ENCODE measurements at regions not wholly inside any gene's neighbourhood (a gene's known extent, or its start where the extent isn't known, plus 50 kb on each side); places are given as distances from the start of the nearest gene placed in this dataset.

DNA sequence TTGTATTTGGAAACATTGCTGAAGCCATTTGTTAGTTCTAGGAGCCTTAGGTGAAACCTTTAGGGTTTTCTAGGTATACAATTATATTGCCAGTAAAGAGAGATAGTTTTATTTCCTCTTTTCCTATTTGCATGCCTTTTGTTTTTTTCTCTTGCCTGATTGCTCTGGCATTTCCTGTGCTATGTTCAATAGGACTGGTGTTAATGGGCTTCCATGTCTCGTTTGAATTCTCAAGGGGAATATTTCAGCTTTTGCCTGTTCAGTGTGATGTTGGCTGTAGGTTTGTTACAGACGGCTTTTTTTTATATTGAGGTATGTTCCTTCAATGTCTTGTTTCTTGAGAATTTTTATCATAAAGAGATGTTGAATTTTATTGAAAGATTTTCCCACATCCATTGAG, 1054.9 kb upstream of the NXPH2 start:
- Histone ChIP-seq H3K9me3 (replicated peaks; ENCODE audit: control insufficient read depth, insufficient read depth, low read length) (no peaks in the 10 kb centered on the region), H3K4me1 (ENCODE audit: control insufficient read depth, extremely low read depth, insufficient read depth, low read length) (no peaks in the 10 kb centered on the region), H4K20me1 (replicated peaks; ENCODE audit: control insufficient read depth, extremely low read depth, insufficient read depth, low read length) (no peaks in the 10 kb centered on the region), H2AFZ (ENCODE audit: low read depth, low read length) (no peak overlapping the region), H3K79me2 (ENCODE audit: control insufficient read depth, insufficient read depth, low read length) (no peaks in the 10 kb centered on the region), H3K36me3 (ENCODE audit: control insufficient read depth in 2 of 2, extremely low read depth in 1 of 2, insufficient read depth in 2 of 2, low read length in 2 of 2) (no peaks in the 10 kb centered on the region), H3K27me3 (ENCODE audit: control insufficient read depth in 2 of 2, insufficient read depth in 2 of 2, low read length in 2 of 2) (no peaks in the 10 kb centered on the region), H3K4me3 (replicated peaks in 1 of 3; ENCODE audit: insufficient read depth in 1 of 3, low read depth in 1 of 3, low read length in 3 of 3) (no peak overlapping the region), H3K9ac (replicated peaks; ENCODE audit: extremely low read depth, insufficient read depth, low read length) (no peak overlapping the region), H3K4me2 (ENCODE audit: insufficient read depth, low read length) (no peak overlapping the region), H3K9me1 (replicated peaks; ENCODE audit: control insufficient read depth, extremely low read depth, insufficient read depth, low read length) (no peaks in the 10 kb centered on the region), H3K27ac (ENCODE audit: insufficient read depth, low read depth, low read length) (no peak overlapping the region)
- no TSS peak for BruUV-seq (replicated peaks)
- CTCF ChIA-PET = no interaction called here
- dilution Hi-C loops (cut with MboI; ENCODE audit: extremely low pct_ligation_motif_present, low sequenced_read_pairs) (no loop called here), intact Hi-C loops (cut with micrococcal nuclease) (no loop called here)
- FAIRE-seq (no peak), DNase-seq (ENCODE audit: low read depth, low spot score) (no peak)
- POLR2A ChIA-PET = no interaction called here
- TF ChIP-seq POLR2AphosphoS5 (IDR thresholded peaks at IDR 0.05; ENCODE audit: insufficient read depth, low read depth, low read length) (no peak), GATA2 (IDR thresholded peaks at IDR 0.05; ENCODE audit: insufficient read depth, insufficient read length, low read depth, low read length) (no peak)

DNA sequence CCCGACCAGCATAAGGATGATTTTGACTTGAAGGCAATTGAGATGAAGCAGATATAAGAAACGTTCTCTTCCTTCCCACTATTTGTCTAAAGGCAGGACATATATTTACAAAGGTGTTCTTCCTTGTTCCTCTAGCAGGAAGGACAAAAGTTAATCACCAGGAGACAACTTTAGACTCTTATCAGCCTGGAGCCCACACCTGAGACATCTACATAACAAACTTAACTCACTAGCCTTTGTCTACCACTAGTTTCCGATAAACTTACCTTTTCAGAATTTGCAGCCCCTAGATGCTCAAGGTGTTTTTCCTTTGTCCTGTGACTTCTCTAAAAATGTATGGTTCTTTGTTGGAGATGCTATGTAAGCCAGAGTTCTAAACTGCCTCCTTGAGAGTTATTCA, 1047.8 kb upstream of the NXPH2 start:
- no peaks in the 10 kb centered on the region for H3K36me3 ChIP-seq (ENCODE audit: control insufficient read depth in 2 of 2, extremely low read depth in 1 of 2, insufficient read depth in 2 of 2, low read length in 2 of 2)
- TF ChIP-seq, protein P1, sequence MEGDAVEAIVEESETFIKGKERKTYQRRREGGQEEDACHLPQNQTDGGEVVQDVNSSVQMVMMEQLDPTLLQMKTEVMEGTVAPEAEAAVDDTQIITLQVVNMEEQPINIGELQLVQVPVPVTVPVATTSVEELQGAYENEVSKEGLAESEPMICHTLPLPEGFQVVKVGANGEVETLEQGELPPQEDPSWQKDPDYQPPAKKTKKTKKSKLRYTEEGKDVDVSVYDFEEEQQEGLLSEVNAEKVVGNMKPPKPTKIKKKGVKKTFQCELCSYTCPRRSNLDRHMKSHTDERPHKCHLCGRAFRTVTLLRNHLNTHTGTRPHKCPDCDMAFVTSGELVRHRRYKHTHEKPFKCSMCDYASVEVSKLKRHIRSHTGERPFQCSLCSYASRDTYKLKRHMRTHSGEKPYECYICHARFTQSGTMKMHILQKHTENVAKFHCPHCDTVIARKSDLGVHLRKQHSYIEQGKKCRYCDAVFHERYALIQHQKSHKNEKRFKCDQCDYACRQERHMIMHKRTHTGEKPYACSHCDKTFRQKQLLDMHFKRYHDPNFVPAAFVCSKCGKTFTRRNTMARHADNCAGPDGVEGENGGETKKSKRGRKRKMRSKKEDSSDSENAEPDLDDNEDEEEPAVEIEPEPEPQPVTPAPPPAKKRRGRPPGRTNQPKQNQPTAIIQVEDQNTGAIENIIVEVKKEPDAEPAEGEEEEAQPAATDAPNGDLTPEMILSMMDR (IDR thresholded peaks at IDR 0.05; ENCODE audit: extremely low read depth in 1 of 2, insufficient read depth in 1 of 2, low read depth in 1 of 2, low read length in 2 of 2) = no peak
- TF ChIP-seq JUN (IDR thresholded peaks at IDR 0.05; ENCODE audit: borderline replicate concordance, insufficient read depth, insufficient read length, low read depth) (no peak), EZH2 (IDR thresholded peaks at IDR 0.05; ENCODE audit: borderline replicate concordance, low read depth, low read length, severe bottlenecking) (no peak), POLR2AphosphoS5 (IDR thresholded peaks at IDR 0.05; ENCODE audit: insufficient read depth, low read depth, low read length) (no peak), GATA2 (IDR thresholded peaks at IDR 0.05; ENCODE audit: insufficient read depth, insufficient read length, low read depth, low read length) (no peak)
- TF ChIP-seq, protein P2, sequence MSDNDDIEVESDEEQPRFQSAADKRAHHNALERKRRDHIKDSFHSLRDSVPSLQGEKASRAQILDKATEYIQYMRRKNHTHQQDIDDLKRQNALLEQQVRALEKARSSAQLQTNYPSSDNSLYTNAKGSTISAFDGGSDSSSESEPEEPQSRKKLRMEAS (IDR thresholded peaks at IDR 0.05; ENCODE audit: insufficient read depth, insufficient read length) = no peak
- no peak overlapping the region for H2AFZ ChIP-seq (ENCODE audit: low read depth, low read length)
- H4K20me1 ChIP-seq (replicated peaks; ENCODE audit: control insufficient read depth, extremely low read depth, insufficient read depth, low read length) = no peaks in the 10 kb centered on the region
- CTCF ChIA-PET = no interaction called here
- no peak overlapping the region for H3K4me2 ChIP-seq (ENCODE audit: insufficient read depth, low read length)
- FAIRE-seq (no peak), DNase-seq (ENCODE audit: low read depth, low spot score) (no peak)
- POLR2A ChIA-PET = no interaction called here
- H3K27ac ChIP-seq (ENCODE audit: insufficient read depth, low read depth, low read length) = no peak overlapping the region
- dilution Hi-C loops (cut with MboI; ENCODE audit: extremely low pct_ligation_motif_present, low sequenced_read_pairs) = no loop called here
- no peaks in the 10 kb centered on the region for H3K79me2 ChIP-seq (ENCODE audit: control insufficient read depth, insufficient read depth, low read length)
- H3K4me3 ChIP-seq (replicated peaks in 1 of 3; ENCODE audit: insufficient read depth in 1 of 3, low read depth in 1 of 3, low read length in 3 of 3) = no peak overlapping the region
- no TSS peak for BruUV-seq (replicated peaks)
- H3K9me1 ChIP-seq (replicated peaks; ENCODE audit: control insufficient read depth, extremely low read depth, insufficient read depth, low read length) = no peaks in the 10 kb centered on the region
- intact Hi-C loops (cut with micrococcal nuclease) = no loop called here
- no peaks in the 10 kb centered on the region for H3K4me1 ChIP-seq (ENCODE audit: control insufficient read depth, extremely low read depth, insufficient read depth, low read length)
- no peak overlapping the region for H3K9ac ChIP-seq (replicated peaks; ENCODE audit: extremely low read depth, insufficient read depth, low read length)
- H3K27me3 ChIP-seq (ENCODE audit: control insufficient read depth in 2 of 2, insufficient read depth in 2 of 2, low read length in 2 of 2) = no peaks in the 10 kb centered on the region
- H3K9me3 ChIP-seq (replicated peaks; ENCODE audit: control insufficient read depth, insufficient read depth, low read length) = no peaks in the 10 kb centered on the region
